Large intestine (tissue), 3 donors: ENCODE measurements at regions not wholly inside any gene's neighbourhood (a gene's known extent, or its start where the extent isn't known, plus 50 kb on each side); places are given as distances from the start of the nearest gene placed in this dataset.
"Not testable (repeated sequence)": the region's sequence is repeated elsewhere in the genome, so short reads cannot be mapped to it uniquely, and the experiment has no call there.

Experiments used
- DNase-seq, 2 donors: peaks; one replicate each; pipeline versions ENCODE4 v3.0.0 to v3.0.0-alpha.2; 2013
- H3K27ac ChIP-seq: one replicate; pipeline ENCODE4 v1.5.1; 2013; ENCODE audit warnings: low read length
- H3K27me3 ChIP-seq: 2 replicates; pipeline ENCODE4 v1.6.1; 2013; ENCODE audit warnings: low read length; ENCODE audit not compliant: control insufficient read depth, insufficient read depth
- H3K36me3 ChIP-seq: 2 replicates; pipeline ENCODE4 v1.6.1; 2013; ENCODE audit warnings: low read length; ENCODE audit not compliant: control insufficient read depth, insufficient read depth
- H3K4me1 ChIP-seq: one replicate; pipeline ENCODE4 v1.6.1; 2013; ENCODE audit warnings: low read length; ENCODE audit not compliant: control insufficient read depth, insufficient read depth
- H3K4me3 ChIP-seq: one replicate; pipeline ENCODE4 v1.5.1; 2013; ENCODE audit warnings: low read length
- H3K9me3 ChIP-seq: one replicate; pipeline ENCODE4 v1.6.1; 2013; ENCODE audit warnings: mild to moderate bottlenecking, low read depth, low read length, moderate library complexity; ENCODE audit not compliant: control insufficient read depth
- WGBS: methylation state at CpG from one replicate; pipeline ENCODE4 v1.1.5; 2013; ENCODE audit warnings: low lambda C conversion rate; ENCODE audit not compliant: insufficient coverage; 5-methylcytosine and 5-hydroxymethylcytosine counted together

DNA sequence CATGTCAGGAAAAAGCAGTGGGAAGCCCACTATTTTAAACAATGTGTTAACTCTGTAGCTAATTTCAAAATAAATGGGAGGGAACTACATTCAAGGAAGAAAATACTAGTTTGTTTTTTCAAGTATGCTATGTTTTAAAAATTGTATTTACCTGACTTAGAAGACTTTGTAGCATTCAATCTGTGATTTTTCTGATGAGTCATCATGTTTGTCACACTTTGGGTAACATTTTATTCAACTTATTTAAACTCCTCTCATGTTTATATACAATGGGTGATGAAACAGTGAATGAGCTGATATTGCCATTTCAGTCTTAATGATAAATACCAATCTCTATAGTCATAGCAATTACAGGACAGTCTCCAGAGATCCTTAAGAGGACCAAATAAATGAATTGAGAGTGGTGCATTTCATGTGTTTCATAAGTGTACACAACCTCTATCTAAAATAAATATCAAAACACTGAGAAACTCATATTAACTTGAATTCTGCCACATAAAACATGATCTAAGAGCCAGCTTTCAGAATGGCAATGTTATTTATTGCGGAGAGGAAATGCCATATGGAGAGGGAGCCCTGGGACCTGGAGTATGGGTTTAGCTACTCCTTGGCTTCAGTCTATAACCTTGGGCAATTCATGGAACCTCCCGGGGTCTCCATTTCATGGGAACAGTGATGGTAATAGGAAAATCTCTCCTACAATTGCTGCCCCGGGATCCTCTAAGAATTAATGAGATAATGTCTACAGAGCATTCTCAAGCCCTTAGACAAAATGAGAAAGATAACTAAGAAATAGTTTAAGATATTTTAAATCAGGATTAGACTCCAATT, 913.9 kb downstream of the TLE4 start:
- no peak overlapping the region for H3K4me3 ChIP-seq

DNA sequence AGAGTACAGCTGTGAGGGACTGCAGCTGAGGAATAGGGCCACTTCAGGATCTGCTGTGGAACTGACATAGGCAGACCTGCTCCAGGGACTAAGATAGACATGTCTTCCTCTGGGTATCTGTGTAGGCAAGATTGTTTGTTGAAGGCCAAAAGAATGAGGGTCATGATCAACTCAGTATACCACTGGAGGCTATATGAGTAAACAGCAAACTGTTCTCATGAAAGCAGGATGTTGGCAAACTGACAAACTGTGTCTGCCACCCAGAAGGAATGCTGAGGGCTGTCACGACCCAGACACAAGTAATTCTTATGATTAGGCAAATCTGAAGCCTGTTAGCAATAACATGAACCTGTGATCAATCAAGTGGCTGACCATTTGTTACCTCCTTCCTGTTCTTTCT, 910.5 kb downstream of the TLE4 start:
- H3K4me1 ChIP-seq, H3K4me3 ChIP-seq, H3K27me3 ChIP-seq, H3K36me3 ChIP-seq, H3K9me3 ChIP-seq, H3K27ac ChIP-seq, DNase-seq: not testable (repeated sequence)
- WGBS, result no CpG with 5 or more reads among the region's 1 CpG

More for the DNA sequence above, 913.9 kb downstream of the TLE4 start:
- DNase-seq, result no peak
- Histone ChIP-seq H3K9me3 (no peaks in the 10 kb centered on the region), H3K4me1 (no peaks in the 10 kb centered on the region), H3K27ac (no peak overlapping the region), H3K27me3 (no peaks in the 10 kb centered on the region), H3K36me3 (no peaks in the 10 kb centered on the region)
- whole genome bisulfite sequencing, result no CpG with 5 or more reads among the region's 3 CpGs

DNA sequence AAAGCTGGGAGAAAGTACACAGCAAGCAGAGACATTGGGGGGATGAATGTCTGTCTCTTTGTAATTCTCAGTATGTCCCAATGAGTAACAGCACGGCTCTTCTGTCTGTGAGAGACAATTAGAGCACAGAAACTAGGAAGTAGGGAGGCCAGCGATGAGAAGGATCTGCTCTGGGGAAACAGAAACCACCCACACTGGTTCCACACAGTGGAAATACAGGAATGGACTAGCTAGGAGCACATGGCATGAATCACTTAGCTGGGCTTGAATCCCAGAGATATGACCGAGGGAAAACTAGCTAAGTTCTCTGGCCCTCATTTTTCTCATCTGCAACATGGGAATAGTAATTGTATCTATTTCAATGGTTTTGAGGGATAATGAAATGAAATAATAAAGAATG, 895.9 kb downstream of the TLE4 start:
- H3K9me3 ChIP-seq, result no peaks in the 10 kb centered on the region
- H3K36me3 ChIP-seq, result no peaks in the 10 kb centered on the region
- WGBS, result 100% methylated on average over 1 of the region's 3 CpGs
- DNase-seq, result no peak
- no peaks in the 10 kb centered on the region for H3K4me1 ChIP-seq
- no peaks in the 10 kb centered on the region for H3K27me3 ChIP-seq
- H3K4me3 ChIP-seq, result no peak overlapping the region
- no peak overlapping the region for H3K27ac ChIP-seq

DNA sequence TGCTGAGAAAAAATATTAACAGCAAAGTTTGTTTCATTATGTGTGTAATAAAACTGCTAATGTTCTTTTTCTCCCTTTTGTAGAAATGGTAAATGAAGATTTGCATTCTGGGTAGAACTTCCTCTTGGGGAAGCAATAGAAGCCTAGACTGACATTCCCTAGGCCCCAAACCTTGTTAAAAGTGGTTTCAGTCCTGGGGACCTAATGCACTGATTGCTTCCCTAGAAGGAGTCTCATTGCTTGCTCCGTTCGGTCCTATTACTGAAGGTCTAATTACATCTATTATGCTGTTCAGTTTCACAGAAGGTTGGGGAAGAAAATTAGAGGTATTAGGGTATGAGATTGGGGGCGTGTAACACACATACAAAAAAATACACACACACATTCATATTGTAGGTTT, 893.8 kb downstream of the TLE4 start:
- no peak overlapping the region for H3K4me3 ChIP-seq
- DNase-seq, result no peak
- H3K4me1 ChIP-seq, result no peaks in the 10 kb centered on the region
- no peak overlapping the region for H3K27ac ChIP-seq
- whole genome bisulfite sequencing, result no CpG with 5 or more reads among the region's 3 CpGs
- no peaks in the 10 kb centered on the region for H3K9me3 ChIP-seq
- no peaks in the 10 kb centered on the region for H3K27me3 ChIP-seq
- H3K36me3 ChIP-seq, result no peaks in the 10 kb centered on the region

DNA sequence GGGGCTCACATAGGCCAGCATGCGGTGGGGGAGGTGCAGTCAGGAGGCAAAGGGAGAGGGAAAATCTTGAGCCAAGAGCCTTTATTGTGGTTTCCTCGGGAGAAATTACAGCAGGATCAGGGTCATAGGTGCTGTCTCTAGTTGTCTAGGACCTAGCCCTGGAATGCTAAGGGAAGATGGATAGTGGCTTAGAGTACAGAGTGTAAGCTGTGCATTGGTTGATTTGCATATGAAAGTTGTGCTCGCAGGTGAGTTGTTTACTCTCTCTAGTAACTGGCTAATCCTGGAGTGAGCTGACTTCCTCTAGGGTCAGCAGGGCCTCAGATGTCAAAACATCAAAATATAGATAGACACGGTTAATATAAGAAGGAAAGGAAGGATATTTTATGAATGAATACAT, 877.7 kb downstream of the TLE4 start:
- Histone ChIP-seq H3K36me3 (no peaks in the 10 kb centered on the region), H3K27ac (no peak overlapping the region), H3K27me3 (no peaks in the 10 kb centered on the region), H3K9me3 (peaks cover 2% of the 10 kb centered on the region), H3K4me1 (no peaks in the 10 kb centered on the region), H3K4me3 (no peak overlapping the region)
- no peak for DNase-seq
- 20% methylated on average over 1 of the region's 4 CpGs for WGBS

DNA sequence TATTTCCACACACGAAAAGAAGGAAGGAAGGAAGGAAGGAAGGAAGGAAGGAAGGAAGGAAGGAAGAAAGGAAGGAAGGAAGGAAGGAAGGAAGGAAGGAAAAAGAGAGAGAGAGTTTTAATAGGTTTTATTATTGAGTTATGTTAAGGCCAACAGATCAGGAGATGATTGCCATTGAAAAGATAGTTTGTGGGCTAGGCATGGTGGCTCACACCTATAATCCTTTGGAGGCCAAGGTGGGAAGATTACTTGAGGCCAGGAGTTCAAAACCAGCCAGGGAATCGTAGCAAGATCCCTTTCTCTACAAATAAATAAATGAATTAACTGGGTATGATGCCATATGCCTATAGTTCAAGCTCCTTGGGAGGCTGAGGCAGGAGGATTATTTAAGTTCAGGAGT, 877.2 kb downstream of the TLE4 start:
- H3K9me3 ChIP-seq, result peaks cover 2% of the 10 kb centered on the region
- H3K4me1 ChIP-seq, result no peaks in the 10 kb centered on the region
- no peak overlapping the region for H3K4me3 ChIP-seq
- H3K27ac ChIP-seq, result no peak overlapping the region
- H3K27me3 ChIP-seq, result no peaks in the 10 kb centered on the region
- no CpG with 5 or more reads among the region's 2 CpGs for WGBS
- no peak for DNase-seq
- H3K36me3 ChIP-seq, result no peaks in the 10 kb centered on the region

DNA sequence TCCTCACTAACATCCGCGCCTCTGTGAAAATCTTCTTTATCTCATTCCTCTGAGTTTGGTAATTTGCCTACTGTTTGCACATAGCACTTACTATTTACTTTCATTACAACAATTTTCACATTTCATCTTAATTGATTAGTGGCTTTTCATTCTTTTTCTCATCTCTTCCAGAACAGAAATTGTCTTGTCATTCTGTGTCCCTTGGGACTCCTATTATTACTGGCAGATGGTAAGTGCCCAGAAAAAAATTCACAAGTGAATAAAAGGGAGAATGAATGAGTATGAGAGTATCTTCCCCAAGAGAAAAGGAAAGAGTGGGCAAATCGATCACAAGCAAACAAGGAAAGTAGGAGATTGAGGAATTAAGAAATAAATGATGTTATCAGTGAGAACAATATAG, 876.1 kb downstream of the TLE4 start:
- no peaks in the 10 kb centered on the region for H3K27me3 ChIP-seq
- H3K27ac ChIP-seq, result no peak overlapping the region
- H3K36me3 ChIP-seq, result no peaks in the 10 kb centered on the region
- H3K9me3 ChIP-seq, result peaks cover 2% of the 10 kb centered on the region
- no peak for DNase-seq
- no peaks in the 10 kb centered on the region for H3K4me1 ChIP-seq
- 95% methylated on average over 3 of the region's 3 CpGs for WGBS
- H3K4me3 ChIP-seq, result no peak overlapping the region

DNA sequence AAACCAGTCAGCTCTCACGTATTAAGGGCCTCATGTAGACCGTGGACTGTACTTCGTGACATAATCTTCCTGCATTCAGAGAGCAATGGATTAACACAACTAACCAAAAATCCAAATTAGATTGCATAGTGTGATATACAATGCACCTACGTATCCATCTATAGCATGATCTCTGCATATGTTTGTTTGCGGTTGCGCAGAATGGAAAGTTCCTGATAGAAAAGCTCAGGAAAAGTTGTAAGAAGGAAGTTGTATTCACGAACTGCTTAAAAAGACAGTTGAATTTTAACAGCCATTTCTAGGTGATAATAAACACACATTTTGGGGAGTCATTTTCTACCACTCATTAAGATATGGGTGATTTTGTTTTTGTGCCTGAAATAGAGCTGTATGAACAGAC, 869.0 kb downstream of the TLE4 start:
- no peaks in the 10 kb centered on the region for H3K36me3 ChIP-seq
- WGBS, result no CpG with 5 or more reads among the region's 7 CpGs
- no peak overlapping the region for H3K27ac ChIP-seq
- H3K9me3 ChIP-seq, result no peaks in the 10 kb centered on the region
- no peaks in the 10 kb centered on the region for H3K27me3 ChIP-seq
- no peaks in the 10 kb centered on the region for H3K4me1 ChIP-seq
- no peak overlapping the region for H3K4me3 ChIP-seq
- DNase-seq, result no peak

DNA sequence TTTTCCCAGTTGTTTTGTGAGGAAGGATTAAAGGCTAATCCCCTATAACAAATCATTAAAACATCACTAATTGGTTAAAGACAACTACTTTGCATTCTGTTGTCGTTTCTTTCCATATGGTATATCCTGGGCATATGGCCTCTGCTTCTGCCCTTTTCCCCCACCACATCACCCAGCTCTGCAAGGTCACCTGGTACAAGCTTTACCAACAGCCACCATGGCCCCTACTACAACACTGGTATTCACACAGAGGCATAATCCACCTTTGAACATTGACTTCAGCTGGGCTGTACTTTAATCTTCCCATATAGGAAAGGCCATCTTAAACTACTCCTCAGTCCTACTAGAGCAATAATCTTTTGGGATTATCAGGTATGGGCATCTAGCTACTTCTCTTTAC, 866.1 kb downstream of the TLE4 start:
- no peak overlapping the region for H3K4me3 ChIP-seq
- WGBS, result 40% methylated on average over 1 of the region's 1 CpG

DNA sequence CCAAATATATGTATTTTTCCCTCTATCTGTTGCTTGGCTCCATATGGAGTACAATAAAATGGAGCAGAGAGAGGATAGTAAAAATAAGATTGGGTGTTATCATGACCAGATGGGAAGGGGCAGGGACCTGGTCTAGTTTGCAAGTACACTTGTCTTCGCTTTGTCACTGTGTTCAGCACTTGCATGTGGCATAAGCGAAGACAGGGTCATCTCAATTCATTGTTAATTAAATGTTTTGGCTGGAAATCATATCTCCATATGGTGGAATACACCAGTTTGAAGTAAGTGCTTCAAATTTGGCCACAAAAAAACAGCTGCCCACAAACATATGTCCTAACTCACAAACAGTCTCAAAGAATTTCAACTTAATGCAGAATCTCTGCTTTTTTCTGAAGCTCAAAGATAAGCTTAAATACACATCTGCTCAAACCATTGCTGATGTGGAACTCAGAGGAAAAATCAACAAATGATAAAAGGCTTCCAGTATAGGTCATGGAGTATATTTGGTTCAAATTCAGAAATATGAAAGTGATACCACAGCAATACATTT, 865.4 kb downstream of the TLE4 start:
- DNase-seq, result no peak
- Histone ChIP-seq H3K27me3 (no peaks in the 10 kb centered on the region), H3K36me3 (no peaks in the 10 kb centered on the region), H3K4me3 (no peak overlapping the region), H3K9me3 (no peaks in the 10 kb centered on the region), H3K27ac (no peak overlapping the region), H3K4me1 (no peaks in the 10 kb centered on the region)
- WGBS, result no CpG with 5 or more reads among the region's 2 CpGs

More for the DNA sequence above, 866.1 kb downstream of the TLE4 start:
- Histone ChIP-seq H3K27me3 (no peaks in the 10 kb centered on the region), H3K27ac (no peak overlapping the region), H3K9me3 (no peaks in the 10 kb centered on the region), H3K4me1 (no peaks in the 10 kb centered on the region), H3K36me3 (no peaks in the 10 kb centered on the region)
- no peak for DNase-seq

DNA sequence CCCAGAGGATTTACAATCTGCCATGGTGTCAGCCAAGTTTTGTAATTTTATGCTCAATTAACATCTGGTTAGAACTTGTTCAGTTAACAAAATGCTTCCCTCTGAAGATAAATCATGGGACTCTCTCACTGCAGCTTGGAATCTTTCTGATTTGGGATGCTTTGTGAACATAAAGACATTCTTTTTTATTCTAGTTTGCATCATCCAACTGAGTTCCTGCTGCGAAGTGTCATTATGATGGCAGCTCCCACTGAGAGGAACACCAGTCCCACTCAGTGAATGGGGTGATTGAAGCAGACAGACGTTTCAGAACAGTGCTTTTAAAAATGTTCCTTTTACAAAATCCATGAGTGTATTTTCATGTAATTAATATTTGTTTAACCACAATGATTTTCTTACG, 863.8 kb downstream of the TLE4 start:
- Histone ChIP-seq H3K4me3 (no peak overlapping the region), H3K27ac (no peak overlapping the region), H3K4me1 (no peaks in the 10 kb centered on the region), H3K36me3 (no peaks in the 10 kb centered on the region), H3K9me3 (no peaks in the 10 kb centered on the region), H3K27me3 (no peaks in the 10 kb centered on the region)
- DNase-seq, result no peak
- 90% methylated on average over 1 of the region's 3 CpGs for WGBS
